ENCODE measurements at regions not wholly inside any gene's neighbourhood (a gene's known extent, or its start where the extent isn't known, plus 50 kb on each side); places are given as distances from the start of the nearest gene placed in this dataset.

DNA sequence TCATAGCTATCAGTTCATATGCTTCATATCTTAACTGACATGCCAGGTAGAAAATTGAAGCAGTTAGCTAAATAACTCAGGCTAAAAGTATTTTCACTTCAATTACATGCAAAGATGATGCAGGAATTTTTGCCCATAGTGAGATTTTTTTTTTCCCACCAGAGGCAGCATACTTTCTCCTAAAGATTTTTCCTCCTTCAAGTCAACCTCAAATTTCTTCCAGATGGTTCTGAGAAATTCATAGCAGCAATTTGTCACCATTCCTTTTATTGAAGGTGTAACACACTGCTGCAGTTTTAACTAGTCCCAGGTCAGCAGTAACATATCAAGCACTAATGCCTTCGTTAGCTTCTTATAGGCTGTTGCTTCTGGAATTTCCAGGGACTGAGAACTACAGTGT is 141.9 kb downstream of the SUCLA2 start (continued):
- no peak for TF ChIP-seq ZNF2 (tag by site-specific recombination; IDR thresholded peaks at IDR 0.05)
- TF ChIP-seq ZNF658 (tag by site-specific recombination; IDR thresholded peaks at IDR 0.05): no peak
- TF ChIP-seq SALL2 (tag by site-specific recombination; IDR thresholded peaks at IDR 0.05; ENCODE audit: borderline replicate concordance): no peak
- no peak for TF ChIP-seq OSR2 (tag by site-specific recombination; IDR thresholded peaks at IDR 0.05)

DNA sequence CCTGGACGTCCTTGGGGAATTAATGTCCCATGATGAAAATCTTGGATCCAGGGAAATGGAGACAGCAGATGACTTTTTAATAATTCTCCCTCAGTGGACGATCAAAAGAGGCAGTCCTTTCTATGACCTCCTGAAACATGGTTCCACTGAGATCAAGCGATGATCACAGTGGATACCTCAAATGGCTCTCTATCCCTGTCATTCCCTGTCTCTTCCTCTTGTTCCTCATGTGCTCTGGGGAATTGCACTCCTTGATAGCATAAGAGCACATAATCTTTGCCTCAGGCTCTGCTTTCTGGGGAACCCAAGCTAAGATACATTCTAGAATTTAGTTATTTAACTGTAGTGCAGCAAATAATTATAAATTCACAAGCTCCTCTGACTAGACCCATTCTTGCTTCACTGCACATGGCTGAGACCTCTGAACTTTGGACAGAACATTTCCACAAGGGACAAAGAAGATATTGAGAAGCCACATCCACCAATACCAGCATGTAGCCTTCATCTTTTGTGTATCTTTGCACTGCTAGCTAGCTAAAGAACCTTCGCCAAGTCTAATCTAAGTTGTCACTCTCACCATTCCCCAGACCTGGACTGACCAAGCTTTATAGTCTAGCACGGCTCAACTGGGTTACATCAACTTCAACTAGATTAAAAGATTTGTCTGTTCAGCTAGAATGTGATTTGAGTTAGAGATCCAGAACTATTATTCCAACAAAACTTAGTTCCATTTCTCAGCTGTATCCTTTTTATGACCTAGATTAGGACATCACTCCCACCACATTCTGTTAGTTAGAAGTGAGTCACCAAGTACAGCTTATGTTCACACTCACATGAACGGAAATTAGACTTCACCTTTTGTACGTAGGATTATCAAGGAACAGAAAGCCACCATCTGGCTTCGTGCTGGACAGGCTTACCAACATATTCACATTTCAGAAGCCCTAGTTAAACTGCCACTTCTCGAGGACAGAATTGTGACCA is 142.7 kb downstream of the SUCLA2 start:
- ChIA-PET CTCF (interaction anchor here (0.6 kb wide), 1 partner anchor 134 kb away, joined by 6 read pairs; no protein-coding TSS in a partner anchor), POLR2A (no interaction called here)
- no peak for TF ChIP-seq ZNF302 (tag by site-specific recombination; IDR thresholded peaks at IDR 0.05; ENCODE audit: low read depth)
- H3K9me3 ChIP-seq (ENCODE audit: control insufficient read depth, insufficient read depth, low read depth, low read length): no peaks in the 10 kb centered on the region
- no peaks in the 10 kb centered on the region for H3K4me1 ChIP-seq (ENCODE audit: control insufficient read depth, insufficient read depth, low read length)
- no peaks in the 10 kb centered on the region for H3K36me3 ChIP-seq (ENCODE audit: control insufficient read depth in 2 of 2, insufficient read depth in 1 of 2, low read length in 2 of 2)
- no peak overlapping the region for H3K27ac ChIP-seq (ENCODE audit: extremely low read depth, low read depth, low read length)
- H3K4me3 ChIP-seq (ENCODE audit: low read depth, low read length): no peak overlapping the region

DNA sequence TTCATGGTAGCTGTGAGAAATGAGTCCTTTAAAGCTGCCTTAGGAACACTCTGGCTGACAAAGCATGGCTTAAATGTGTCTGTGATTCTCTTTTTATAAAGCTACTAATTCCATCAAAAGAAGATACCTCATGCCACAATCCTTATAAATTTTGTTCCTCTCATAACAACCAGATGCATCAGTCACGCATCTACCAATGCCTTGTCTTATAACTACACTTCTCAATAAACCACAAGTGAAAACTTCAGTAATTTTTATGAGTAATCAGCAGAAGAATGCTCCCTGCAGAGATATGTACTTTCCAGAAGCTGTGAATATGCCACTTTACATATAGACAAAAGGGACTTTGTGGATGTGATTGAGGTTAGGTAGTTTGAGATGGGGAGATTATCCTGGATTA is 147.8 kb downstream of the SUCLA2 start:
- no peaks in the 10 kb centered on the region for H3K4me1 ChIP-seq (ENCODE audit: control insufficient read depth, insufficient read depth, low read length)
- ChIA-PET CTCF (interaction anchor here (0.5 kb wide), 1 partner anchor 1033 kb away, joined by 3 read pairs; no protein-coding TSS in a partner anchor), POLR2A (no interaction called here)
- no peaks in the 10 kb centered on the region for H3K9me3 ChIP-seq (ENCODE audit: control insufficient read depth, insufficient read depth, low read depth, low read length)
- no peaks in the 10 kb centered on the region for H3K36me3 ChIP-seq (ENCODE audit: control insufficient read depth in 2 of 2, insufficient read depth in 1 of 2, low read length in 2 of 2)
- no peak overlapping the region for H3K4me3 ChIP-seq (ENCODE audit: low read depth, low read length)
- H3K27ac ChIP-seq (ENCODE audit: extremely low read depth, low read depth, low read length): no peak overlapping the region
- TF ChIP-seq ZBTB48 (tag by site-specific recombination; IDR thresholded peaks at IDR 0.05) (no peak), ZNF202 (tag by site-specific recombination; IDR thresholded peaks at IDR 0.05; ENCODE audit: borderline replicate concordance) (no peak), ZNF184 (tag by site-specific recombination; IDR thresholded peaks at IDR 0.05) (no peak), ZNF548 (tag by site-specific recombination; IDR thresholded peaks at IDR 0.05) (no peak), ZSCAN30 (tag by site-specific recombination; IDR thresholded peaks at IDR 0.05) (no peak), ZNF394 (tag by site-specific recombination; IDR thresholded peaks at IDR 0.05; ENCODE audit: borderline replicate concordance) (no peak), ZNF529 (tag by site-specific recombination; IDR thresholded peaks at IDR 0.05; ENCODE audit: insufficient replicate concordance) (no peak), HOXC10 (CRISPR knock-in tag; IDR thresholded peaks at IDR 0.05) (no peak), KLF9 (tag by site-specific recombination; IDR thresholded peaks at IDR 0.05; ENCODE audit: low read depth) (no peak), ZNF404 (tag by site-specific recombination; IDR thresholded peaks at IDR 0.05) (no peak), ZNF843 (tag by site-specific recombination; IDR thresholded peaks at IDR 0.05) (no peak), SP2 (tag by site-specific recombination; IDR thresholded peaks at IDR 0.05) (no peak)
- TF ChIP-seq, protein P1, sequence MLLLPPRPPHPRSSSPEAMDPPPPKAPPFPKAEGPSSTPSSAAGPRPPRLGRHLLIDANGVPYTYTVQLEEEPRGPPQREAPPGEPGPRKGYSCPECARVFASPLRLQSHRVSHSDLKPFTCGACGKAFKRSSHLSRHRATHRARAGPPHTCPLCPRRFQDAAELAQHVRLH (tag by site-specific recombination; IDR thresholded peaks at IDR 0.05): no peak
- TF ChIP-seq, protein P2, sequence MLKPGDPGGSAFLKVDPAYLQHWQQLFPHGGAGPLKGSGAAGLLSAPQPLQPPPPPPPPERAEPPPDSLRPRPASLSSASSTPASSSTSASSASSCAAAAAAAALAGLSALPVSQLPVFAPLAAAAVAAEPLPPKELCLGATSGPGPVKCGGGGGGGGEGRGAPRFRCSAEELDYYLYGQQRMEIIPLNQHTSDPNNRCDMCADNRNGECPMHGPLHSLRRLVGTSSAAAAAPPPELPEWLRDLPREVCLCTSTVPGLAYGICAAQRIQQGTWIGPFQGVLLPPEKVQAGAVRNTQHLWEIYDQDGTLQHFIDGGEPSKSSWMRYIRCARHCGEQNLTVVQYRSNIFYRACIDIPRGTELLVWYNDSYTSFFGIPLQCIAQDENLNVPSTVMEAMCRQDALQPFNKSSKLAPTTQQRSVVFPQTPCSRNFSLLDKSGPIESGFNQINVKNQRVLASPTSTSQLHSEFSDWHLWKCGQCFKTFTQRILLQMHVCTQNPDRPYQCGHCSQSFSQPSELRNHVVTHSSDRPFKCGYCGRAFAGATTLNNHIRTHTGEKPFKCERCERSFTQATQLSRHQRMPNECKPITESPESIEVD (tag by site-specific recombination; IDR thresholded peaks at IDR 0.05): no peak
- TF ChIP-seq, protein P3, sequence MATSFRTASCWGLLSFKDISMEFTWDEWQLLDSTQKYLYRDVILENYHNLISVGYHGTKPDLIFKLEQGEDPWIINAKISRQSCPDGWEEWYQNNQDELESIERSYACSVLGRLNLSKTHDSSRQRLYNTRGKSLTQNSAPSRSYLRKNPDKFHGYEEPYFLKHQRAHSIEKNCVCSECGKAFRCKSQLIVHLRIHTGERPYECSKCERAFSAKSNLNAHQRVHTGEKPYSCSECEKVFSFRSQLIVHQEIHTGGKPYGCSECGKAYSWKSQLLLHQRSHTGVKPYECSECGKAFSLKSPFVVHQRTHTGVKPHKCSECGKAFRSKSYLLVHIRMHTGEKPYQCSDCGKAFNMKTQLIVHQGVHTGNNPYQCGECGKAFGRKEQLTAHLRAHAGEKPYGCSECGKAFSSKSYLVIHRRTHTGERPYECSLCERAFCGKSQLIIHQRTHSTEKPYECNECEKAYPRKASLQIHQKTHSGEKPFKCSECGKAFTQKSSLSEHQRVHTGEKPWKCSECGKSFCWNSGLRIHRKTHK (tag by site-specific recombination; IDR thresholded peaks at IDR 0.05): no peak
- TF ChIP-seq, protein P4, sequence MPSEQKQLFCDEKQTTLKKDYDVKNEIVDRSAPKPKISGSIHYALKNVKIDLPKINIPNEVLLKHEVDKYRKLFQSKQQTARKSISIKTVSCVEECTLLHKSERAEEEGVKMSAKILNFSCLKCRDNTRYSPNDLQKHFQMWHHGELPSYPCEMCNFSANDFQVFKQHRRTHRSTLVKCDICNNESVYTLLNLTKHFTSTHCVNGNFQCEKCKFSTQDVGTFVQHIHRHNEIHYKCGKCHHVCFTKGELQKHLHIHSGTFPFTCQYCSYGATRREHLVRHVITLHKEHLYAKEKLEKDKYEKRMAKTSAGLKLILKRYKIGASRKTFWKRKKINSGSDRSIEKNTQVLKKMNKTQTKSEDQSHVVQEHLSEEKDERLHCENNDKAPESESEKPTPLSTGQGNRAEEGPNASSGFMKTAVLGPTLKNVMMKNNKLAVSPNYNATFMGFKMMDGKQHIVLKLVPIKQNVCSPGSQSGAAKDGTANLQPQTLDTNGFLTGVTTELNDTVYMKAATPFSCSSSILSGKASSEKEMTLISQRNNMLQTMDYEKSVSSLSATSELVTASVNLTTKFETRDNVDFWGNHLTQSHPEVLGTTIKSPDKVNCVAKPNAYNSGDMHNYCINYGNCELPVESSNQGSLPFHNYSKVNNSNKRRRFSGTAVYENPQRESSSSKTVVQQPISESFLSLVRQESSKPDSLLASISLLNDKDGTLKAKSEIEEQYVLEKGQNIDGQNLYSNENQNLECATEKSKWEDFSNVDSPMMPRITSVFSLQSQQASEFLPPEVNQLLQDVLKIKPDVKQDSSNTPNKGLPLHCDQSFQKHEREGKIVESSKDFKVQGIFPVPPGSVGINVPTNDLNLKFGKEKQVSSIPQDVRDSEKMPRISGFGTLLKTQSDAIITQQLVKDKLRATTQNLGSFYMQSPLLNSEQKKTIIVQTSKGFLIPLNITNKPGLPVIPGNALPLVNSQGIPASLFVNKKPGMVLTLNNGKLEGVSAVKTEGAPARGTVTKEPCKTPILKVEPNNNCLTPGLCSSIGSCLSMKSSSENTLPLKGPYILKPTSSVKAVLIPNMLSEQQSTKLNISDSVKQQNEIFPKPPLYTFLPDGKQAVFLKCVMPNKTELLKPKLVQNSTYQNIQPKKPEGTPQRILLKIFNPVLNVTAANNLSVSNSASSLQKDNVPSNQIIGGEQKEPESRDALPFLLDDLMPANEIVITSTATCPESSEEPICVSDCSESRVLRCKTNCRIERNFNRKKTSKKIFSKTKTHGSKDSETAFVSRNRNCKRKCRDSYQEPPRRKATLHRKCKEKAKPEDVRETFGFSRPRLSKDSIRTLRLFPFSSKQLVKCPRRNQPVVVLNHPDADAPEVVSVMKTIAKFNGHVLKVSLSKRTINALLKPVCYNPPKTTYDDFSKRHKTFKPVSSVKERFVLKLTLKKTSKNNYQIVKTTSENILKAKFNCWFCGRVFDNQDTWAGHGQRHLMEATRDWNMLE (tag by site-specific recombination; conservative IDR thresholded peaks at IDR 0.05; ENCODE audit: low read depth): no peak
